H1 (cell line): ENCODE measurements at regions not wholly inside any gene's neighbourhood (a gene's known extent, or its start where the extent isn't known, plus 50 kb on each side); places are given as distances from the start of the nearest gene placed in this dataset.

Experiments used
- CTCF ChIA-PET: fragments of 300-600 bp; sonication (Branson Sonifier 250); formaldehyde crosslinking; loops from one replicate; lab custom pipeline; 2021; ENCODE audit not compliant: partially characterized antibody; lab: Charles Lee
- POLR2A ChIA-PET: fragments of 300-600 bp; sonication (Branson Sonifier 250); formaldehyde crosslinking; loops from one replicate; lab custom pipeline; 2021; ENCODE audit warnings: inconsistent platforms; ENCODE audit not compliant: partially characterized antibody; lab: Charles Lee
- DNase-seq, 2 experiments: peaks; one replicate each; pipeline versions ENCODE4 v3.0.0 to v3.0.0-alpha.2; 2010 to 2022; ENCODE audit warnings: low spot score in 2 of 2, low read depth in 1 of 2, mixed read lengths in 1 of 2
- FAIRE-seq: peaks from 2 replicates; lab custom pipeline; 2011; peaks lifted over from hg19 to GRCh38; lab: Jason Lieb, UNC
- H2AFZ ChIP-seq: 2 replicates; pipeline ENCODE4 v1.8.1; 2012; ENCODE audit warnings: low read length, inconsistent platforms
- H2AK5ac ChIP-seq: 2 replicates; pipeline ENCODE4 v1.6.1; 2013; ENCODE audit warnings: low read depth, low read length
- H2BK120ac ChIP-seq: replicated peaks from 2 replicates; pipeline ENCODE3; 2013; ENCODE audit warnings: low read depth, low read length, inconsistent platforms
- H2BK12ac ChIP-seq: 2 replicates; pipeline ENCODE4 v1.6.1; 2013; ENCODE audit warnings: low read depth, low read length
- H2BK15ac ChIP-seq: 2 replicates; pipeline ENCODE4 v1.6.1; 2013; ENCODE audit warnings: low read length
- H2BK20ac ChIP-seq: 2 replicates; pipeline ENCODE4 v1.6.1; 2013; ENCODE audit warnings: low read length
- H2BK5ac ChIP-seq: 2 replicates; pipeline ENCODE4 v1.6.1; 2013; ENCODE audit warnings: low read depth, low read length
- H3K14ac ChIP-seq: 2 replicates; pipeline ENCODE4 v1.6.1; 2013; ENCODE audit warnings: inconsistent platforms; ENCODE audit not compliant: insufficient read length
- H3K18ac ChIP-seq: 2 replicates; pipeline ENCODE4 v1.6.1; 2013; ENCODE audit warnings: low read length; ENCODE audit errors: extremely low read depth
- H3K23ac ChIP-seq: 2 replicates; pipeline ENCODE4 v1.6.1; 2013; ENCODE audit warnings: inconsistent platforms; ENCODE audit not compliant: insufficient read length
- H3K23me2 ChIP-seq: 2 replicates; pipeline ENCODE4 v1.6.1; 2013; ENCODE audit warnings: low read depth, low read length
- H3K27ac ChIP-seq: 2 replicates; pipeline ENCODE4 v1.6.1; 2011; ENCODE audit warnings: low read depth, low read length, inconsistent platforms
- H3K27me3 ChIP-seq, 4 experiments: replicated peaks in 1 of 4; 1 replicate in 1 of 4; 2 replicates in 3 of 4; pipeline versions ENCODE4 v1.6.1 to v1.8.1; 2011 to 2013; ENCODE audit warnings: low read length in 3 of 4, mild to moderate bottlenecking in 3 of 4, inconsistent platforms in 2 of 4, mixed read lengths in 2 of 4, moderate library complexity in 1 of 4; ENCODE audit not compliant: control insufficient read depth in 3 of 4, insufficient read depth in 3 of 4; ENCODE audit errors: extremely low read depth in 1 of 4
- H3K36me3 ChIP-seq, 4 experiments: 2 replicates each; pipeline versions ENCODE4 v1.6.1 to v1.8.1; 2011 to 2013; ENCODE audit warnings: mild to moderate bottlenecking in 4 of 4, low read length in 3 of 4, moderate library complexity in 2 of 4, control low read depth in 1 of 4, inconsistent platforms in 1 of 4; ENCODE audit not compliant: insufficient read depth in 4 of 4, control insufficient read depth in 2 of 4
- H3K4ac ChIP-seq: replicated peaks from 2 replicates; pipeline ENCODE3; 2013; ENCODE audit warnings: low read length, low read depth, mixed read lengths, inconsistent platforms; ENCODE audit not compliant: insufficient read length
- H3K4me1 ChIP-seq, 4 experiments: replicated peaks in 1 of 4; 1 replicate in 1 of 4; 2 replicates in 3 of 4; pipeline versions ENCODE4 v1.6.1 to v1.8.1; 2011 to 2013; ENCODE audit warnings: low read length in 3 of 4, inconsistent platforms in 2 of 4, mixed read lengths in 1 of 4; ENCODE audit not compliant: insufficient read depth in 4 of 4, control insufficient read depth in 3 of 4
- H3K4me2 ChIP-seq, 2 experiments: 2 replicates each; pipeline versions ENCODE4 v1.6.1 to v1.8.1; 2011 to 2013; ENCODE audit warnings: low read depth in 2 of 2, low read length in 2 of 2, control low read depth in 1 of 2, inconsistent platforms in 1 of 2, mild to moderate bottlenecking in 1 of 2; ENCODE audit not compliant: insufficient read depth in 1 of 2
- H3K4me3 ChIP-seq, 4 experiments: fragments of 200-600, 300-600 bp in 1 of 4; sonication (generic), shearing (Covaris generic), sonication (Bioruptor Twin) in 1 of 4; 2 replicates each; pipeline versions ENCODE4 v1.5.1 to v1.8.1; 2011 to 2016; ENCODE audit warnings: low read length in 4 of 4, low read depth in 3 of 4, control low read depth in 2 of 4, inconsistent platforms in 2 of 4, mild to moderate bottlenecking in 2 of 4, mixed read lengths in 1 of 4, moderate library complexity in 1 of 4; ENCODE audit not compliant: insufficient read depth in 2 of 4; ENCODE audit errors: extremely low read depth in 1 of 4
- H3K56ac ChIP-seq: replicated peaks from 2 replicates; pipeline ENCODE3; 2013; ENCODE audit warnings: low read depth, mild to moderate bottlenecking, mixed read lengths, low read length, inconsistent platforms; ENCODE audit not compliant: insufficient read length
- H3K79me1 ChIP-seq: 2 replicates; pipeline ENCODE4 v1.6.1; 2013; ENCODE audit warnings: low read depth, low read length, control low read depth
- H3K79me2 ChIP-seq, 2 experiments: 2 replicates each; pipeline versions ENCODE4 v1.6.1 to v1.8.1; 2012 to 2013; ENCODE audit warnings: low read length in 2 of 2, mild to moderate bottlenecking in 2 of 2, inconsistent platforms in 1 of 2; ENCODE audit not compliant: insufficient read depth in 2 of 2, control insufficient read depth in 1 of 2
- H3K9ac ChIP-seq, 4 experiments: replicated peaks in 1 of 4; 1 replicate in 1 of 4; 2 replicates in 3 of 4; pipeline versions ENCODE4 v1.6.1 to v1.8.1; 2011 to 2013; ENCODE audit warnings: low read depth in 3 of 4, low read length in 3 of 4, control low read depth in 2 of 4, mild to moderate bottlenecking in 2 of 4, moderate library complexity in 2 of 4, inconsistent platforms in 1 of 4; ENCODE audit errors: extremely low read depth in 1 of 4
- H3K9me3 ChIP-seq, 2 experiments: 2 replicates each; pipeline versions ENCODE4 v1.6.1 to v1.8.1; 2012 to 2013; ENCODE audit warnings: mild to moderate bottlenecking in 2 of 2, moderate library complexity in 2 of 2, control low read depth in 1 of 2, inconsistent platforms in 1 of 2, low read depth in 1 of 2, low read length in 1 of 2, mixed read lengths in 1 of 2; ENCODE audit not compliant: insufficient read depth in 2 of 2
- H4K20me1 ChIP-seq, 2 experiments: replicated peaks in 1 of 2; 2 replicates each; pipeline versions ENCODE3 to v1.8.1; 2011 to 2013; ENCODE audit warnings: inconsistent platforms in 2 of 2, low read length in 2 of 2, mild to moderate bottlenecking in 1 of 2; ENCODE audit not compliant: insufficient read depth in 2 of 2, control insufficient read depth in 1 of 2
- H4K5ac ChIP-seq: 2 replicates; pipeline ENCODE4 v1.6.1; 2013; ENCODE audit warnings: low read length, low read depth, mixed read lengths, inconsistent platforms; ENCODE audit not compliant: insufficient read length
- H4K8ac ChIP-seq: 2 replicates; pipeline ENCODE4 v1.8.0; 2013; ENCODE audit warnings: mild to moderate bottlenecking, moderate library complexity, low read length, inconsistent platforms; ENCODE audit not compliant: insufficient read depth; ENCODE audit errors: extremely low read depth
- H4K91ac ChIP-seq: replicated peaks from 2 replicates; pipeline ENCODE3; 2013; ENCODE audit warnings: low read length, mixed read lengths, inconsistent platforms; ENCODE audit not compliant: insufficient read length
- BRCA1 ChIP-seq: IDR thresholded peaks from 2 replicates; pipeline ENCODE4 v1.6.1; 2012; ENCODE audit warnings: low read depth, low read length, improper control_type of control experiment
- CBX8 ChIP-seq: fragments of 300-800, 300-1000 bp; sonication (generic); IDR thresholded peaks from 2 replicates; pipeline ENCODE4 v1.7.1; 2016; ENCODE audit warnings: low read depth, low read length, borderline replicate concordance
- PHF8 ChIP-seq: fragments of 200-600 bp; sonication (generic); conservative IDR thresholded peaks from 2 replicates; pipeline ENCODE4 v1.7.1; 2012; ENCODE audit warnings: low read depth, mild to moderate bottlenecking, inconsistent platforms, low read length, moderate library complexity
- POLR2A ChIP-seq, 2 experiments: IDR thresholded peaks; 1 replicate in 1 of 2; 2 replicates in 1 of 2; pipeline ENCODE4 v1.6.1; 2011; ENCODE audit warnings: low read depth in 2 of 2, low read length in 2 of 2, mild to moderate bottlenecking in 2 of 2; ENCODE audit errors: control extremely low read depth in 1 of 2
- RFX5 ChIP-seq: IDR thresholded peaks from 2 replicates; pipeline ENCODE4 v1.6.1; 2011; ENCODE audit warnings: low read depth, low read length, improper control_type of control experiment, borderline replicate concordance
- RXRA ChIP-seq: IDR thresholded peaks from 2 replicates; pipeline ENCODE4 v1.6.1; 2011; ENCODE audit warnings: low read depth, mild to moderate bottlenecking, low read length, moderate library complexity; ENCODE audit not compliant: insufficient read depth
- SP2 ChIP-seq: IDR thresholded peaks from 2 replicates; pipeline ENCODE4 v1.6.1; 2012; ENCODE audit warnings: mild to moderate bottlenecking, low read length, inconsistent platforms
- WGBS, 2 experiments: shearing (Covaris generic) in 1 of 2; methylation state at CpG; one replicate each; pipeline versions ENCODE4 v1.1.6 to v1.1.7; 2013 to 2015; ENCODE audit warnings: low lambda C conversion rate in 2 of 2, mixed read lengths in 2 of 2, inconsistent platforms in 1 of 2, low coverage in 1 of 2, missing lambda C conversion rate in 1 of 2; ENCODE audit not compliant: insufficient replicate concordance in 2 of 2, insufficient coverage in 1 of 2, insufficient read length in 1 of 2; ENCODE audit errors: extremely low coverage in 1 of 2, missing lambda C conversion rate in 1 of 2; 5-methylcytosine and 5-hydroxymethylcytosine counted together

DNA sequence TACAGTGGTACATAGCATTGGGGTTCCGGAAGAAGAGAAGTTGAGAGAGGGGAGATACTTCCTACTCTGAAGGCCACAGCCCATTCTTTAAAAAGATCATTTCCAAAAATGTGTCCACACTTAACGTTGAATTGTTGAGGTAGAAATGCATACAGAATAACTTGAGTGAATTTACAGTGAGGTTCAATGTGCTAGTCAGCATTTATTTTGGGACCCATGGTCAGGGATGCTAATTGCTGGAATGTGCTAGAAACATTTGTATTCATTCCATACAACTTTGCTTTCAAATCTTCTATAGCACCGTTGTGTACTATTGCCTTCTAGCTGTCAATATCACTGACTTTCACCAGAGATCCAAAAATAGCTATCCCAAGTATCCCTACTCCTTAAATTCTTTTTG is 325.9 kb downstream of the SATB2 start:
- DNase-seq = no peak
- 61% methylated on average over 3 of the region's 3 CpGs; no CpG with 5 or more reads in 1 of the 2 experiments for WGBS, 2 experiments

More for the DNA sequence above, 325.9 kb downstream of the SATB2 start:
- no peak overlapping the region for H2BK120ac ChIP-seq
- no peak overlapping the region for H4K8ac ChIP-seq
- H4K91ac ChIP-seq = no peak overlapping the region
- no peak overlapping the region for H2BK5ac ChIP-seq
- H3K14ac ChIP-seq = no peak overlapping the region
- H3K79me1 ChIP-seq = no peaks in the 10 kb centered on the region
- no peaks in the 10 kb centered on the region for H3K4me1 ChIP-seq
- H3K18ac ChIP-seq = no peak overlapping the region
- H3K23ac ChIP-seq = no peak overlapping the region
- H3K79me2 ChIP-seq = no peaks in the 10 kb centered on the region
- ChIA-PET CTCF (no interaction called here), POLR2A (no interaction called here)
- no peak overlapping the region for H2BK15ac ChIP-seq
- H3K27ac ChIP-seq = no peak overlapping the region
- H3K9ac ChIP-seq = no peak overlapping the region
- H2BK20ac ChIP-seq = no peak overlapping the region
- H2BK12ac ChIP-seq = no peak overlapping the region
- no peak overlapping the region for H2AFZ ChIP-seq
- H3K23me2 ChIP-seq = no peaks in the 10 kb centered on the region
- no peak overlapping the region for H2AK5ac ChIP-seq
- H3K27me3 ChIP-seq = no peaks in the 10 kb centered on the region
- no peak for TF ChIP-seq PHF8
- TF ChIP-seq RXRA = no peak
- TF ChIP-seq RFX5 = no peak
- no peak for TF ChIP-seq SP2
- TF ChIP-seq POLR2A (IDR thresholded peaks at IDR 0.05; ENCODE audit: control extremely low read depth in 1 of 2, low read depth in 2 of 2, low read length in 2 of 2) = no peak
- no peak for TF ChIP-seq CBX8
- no peak for TF ChIP-seq BRCA1
- no peak overlapping the region for H3K56ac ChIP-seq
- H3K36me3 ChIP-seq = no peaks in the 10 kb centered on the region
- H4K5ac ChIP-seq = no peak overlapping the region
- FAIRE-seq = no peak
- H3K9me3 ChIP-seq = peaks cover 0 to 3% of the 10 kb centered on the region in 2 experiments; a peak in 1 of 4 replicates
- H3K4me2 ChIP-seq = no peak overlapping the region
- H4K20me1 ChIP-seq = no peaks in the 10 kb centered on the region
- H3K4ac ChIP-seq = no peak overlapping the region
- H3K4me3 ChIP-seq = no peak overlapping the region
